ENCODE measurements at regions not wholly inside any gene's neighbourhood (a gene's known extent, or its start where the extent isn't known, plus 50 kb on each side); places are given as distances from the start of the nearest gene placed in this dataset.

DNA sequence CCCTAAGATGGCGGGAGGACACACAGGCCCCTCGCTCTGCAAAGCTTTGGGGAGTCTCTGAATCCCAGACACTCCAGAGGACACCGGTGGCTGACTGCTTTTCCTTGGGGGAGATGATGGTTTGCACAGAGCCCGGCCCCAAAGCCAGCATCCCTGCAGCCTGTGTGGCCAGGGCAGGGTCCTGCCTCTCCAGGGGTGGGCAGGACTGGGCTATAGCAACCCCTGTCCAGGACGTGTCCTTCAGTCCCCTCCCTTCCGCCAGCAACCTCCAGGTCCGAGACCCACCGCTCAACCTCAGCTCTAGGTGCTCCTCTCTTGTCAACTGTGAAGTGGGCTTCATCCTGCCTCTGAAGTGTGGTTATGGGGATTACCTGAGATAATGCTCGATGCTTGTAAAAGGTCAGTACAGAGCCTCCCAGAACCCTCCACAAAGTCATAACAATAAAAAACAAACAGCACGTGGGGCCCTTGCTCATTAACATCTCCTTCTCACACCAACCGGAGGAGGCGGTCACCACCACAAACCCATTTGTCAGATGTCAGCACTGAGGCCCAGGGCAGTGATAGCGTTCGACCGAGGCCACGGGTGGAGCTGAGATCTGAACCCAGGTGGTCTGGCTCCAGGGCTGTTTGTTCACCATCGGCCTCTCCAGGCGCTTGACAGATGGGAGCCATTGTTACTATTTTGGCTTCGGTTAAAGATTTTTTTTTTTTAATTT lies 304.8 kb downstream of the IRF8 start:
- no peak for TF ChIP-seq POLR2A (IDR thresholded peaks at IDR 0.05)
- TF ChIP-seq, protein P1, sequence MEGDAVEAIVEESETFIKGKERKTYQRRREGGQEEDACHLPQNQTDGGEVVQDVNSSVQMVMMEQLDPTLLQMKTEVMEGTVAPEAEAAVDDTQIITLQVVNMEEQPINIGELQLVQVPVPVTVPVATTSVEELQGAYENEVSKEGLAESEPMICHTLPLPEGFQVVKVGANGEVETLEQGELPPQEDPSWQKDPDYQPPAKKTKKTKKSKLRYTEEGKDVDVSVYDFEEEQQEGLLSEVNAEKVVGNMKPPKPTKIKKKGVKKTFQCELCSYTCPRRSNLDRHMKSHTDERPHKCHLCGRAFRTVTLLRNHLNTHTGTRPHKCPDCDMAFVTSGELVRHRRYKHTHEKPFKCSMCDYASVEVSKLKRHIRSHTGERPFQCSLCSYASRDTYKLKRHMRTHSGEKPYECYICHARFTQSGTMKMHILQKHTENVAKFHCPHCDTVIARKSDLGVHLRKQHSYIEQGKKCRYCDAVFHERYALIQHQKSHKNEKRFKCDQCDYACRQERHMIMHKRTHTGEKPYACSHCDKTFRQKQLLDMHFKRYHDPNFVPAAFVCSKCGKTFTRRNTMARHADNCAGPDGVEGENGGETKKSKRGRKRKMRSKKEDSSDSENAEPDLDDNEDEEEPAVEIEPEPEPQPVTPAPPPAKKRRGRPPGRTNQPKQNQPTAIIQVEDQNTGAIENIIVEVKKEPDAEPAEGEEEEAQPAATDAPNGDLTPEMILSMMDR (IDR thresholded peaks at IDR 0.05), result no peak
